GM20431 (cell line): ENCODE measurements at regions not wholly inside any gene's neighbourhood (a gene's known extent, or its start where the extent isn't known, plus 50 kb on each side); places are given as distances from the start of the nearest gene placed in this dataset.

Source experiments
- in situ Hi-C: fragments of 300-500 bp; cut with MseI, MboI; formaldehyde crosslinking; loops from one replicate; pipeline ENCODE4 v1.15.0; 2020; ENCODE audit warnings: low sequenced_read_pairs; ENCODE audit not compliant: unreplicated experiment

- in situ Hi-C loops = no loop called here
Observed at GRCh38 chr9:106669835-106670234, 193.1 kb upstream of the ZNF462 start.

DNA sequence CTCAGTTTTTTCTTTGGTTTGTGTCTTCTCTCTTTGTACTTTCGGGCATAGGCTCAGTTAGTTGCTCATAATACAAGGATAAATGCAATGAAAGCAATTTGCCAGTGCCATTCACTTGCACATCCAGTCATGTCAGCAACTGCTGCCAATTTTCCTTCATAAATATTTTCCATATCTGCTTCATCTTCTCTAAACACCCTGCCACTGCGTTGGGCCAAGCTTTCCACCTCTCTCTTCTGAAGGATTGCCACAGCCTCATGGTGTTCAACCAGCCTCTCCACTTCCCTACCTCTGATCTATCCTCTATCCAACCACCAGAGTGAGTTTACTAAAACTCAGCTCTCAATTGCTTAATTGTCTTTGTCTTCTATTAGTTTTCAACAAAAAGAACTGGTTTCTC, 192.5 kb upstream of the ZNF462 start:
- in situ Hi-C loops = no loop called here

DNA sequence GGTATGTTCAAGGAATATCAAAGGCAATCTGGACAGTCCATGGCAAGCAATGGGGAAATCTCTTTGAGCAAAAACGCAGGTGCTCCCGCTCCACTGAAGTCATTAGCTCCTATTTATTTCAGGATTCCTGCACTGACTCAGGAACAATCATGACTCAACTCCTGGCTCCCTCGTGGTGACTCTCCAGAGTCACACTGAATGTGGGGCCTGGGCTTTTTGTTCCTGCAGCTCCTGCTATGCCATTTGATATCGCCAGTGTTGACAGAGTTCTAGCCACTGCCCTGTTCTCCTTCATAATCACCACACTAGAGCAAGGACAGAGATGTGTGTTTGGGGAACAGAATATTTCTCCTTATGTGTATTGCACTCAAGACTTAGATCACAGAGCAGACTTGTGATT, 187.2 kb upstream of the ZNF462 start:
- in situ Hi-C loops = no loop called here

DNA sequence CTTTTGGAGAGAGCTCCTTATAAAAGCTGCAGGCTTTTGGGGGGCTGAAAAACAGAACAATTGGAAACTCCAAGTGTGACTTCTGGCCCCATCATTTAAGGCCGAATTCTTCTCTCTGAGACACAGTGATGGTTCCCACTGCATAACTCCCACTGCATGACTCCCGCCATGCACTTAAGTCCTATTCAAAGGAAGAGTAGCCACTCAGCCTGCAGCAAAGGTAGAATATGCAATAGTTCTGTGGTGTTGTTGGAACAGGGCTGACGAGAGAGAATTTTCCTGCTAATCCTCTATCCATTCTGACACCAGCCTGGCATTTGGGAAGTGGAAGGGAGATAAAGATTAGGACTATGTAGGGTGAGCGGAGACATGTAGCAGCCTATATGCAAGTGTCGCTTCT, 185.6 kb upstream of the ZNF462 start:
- in situ Hi-C loops = no loop called here

- in situ Hi-C loops = no loop called here
Observed at GRCh38 chr9:106677830-106678229, 185.1 kb upstream of the ZNF462 start.

GRCh38 chr9:106678273-106678672, 184.7 kb upstream of the ZNF462 start:
- in situ Hi-C loops = no loop called here

- in situ Hi-C loops = no loop called here
Observed at GRCh38 chr9:106682420-106682819, 180.5 kb upstream of the ZNF462 start.

DNA sequence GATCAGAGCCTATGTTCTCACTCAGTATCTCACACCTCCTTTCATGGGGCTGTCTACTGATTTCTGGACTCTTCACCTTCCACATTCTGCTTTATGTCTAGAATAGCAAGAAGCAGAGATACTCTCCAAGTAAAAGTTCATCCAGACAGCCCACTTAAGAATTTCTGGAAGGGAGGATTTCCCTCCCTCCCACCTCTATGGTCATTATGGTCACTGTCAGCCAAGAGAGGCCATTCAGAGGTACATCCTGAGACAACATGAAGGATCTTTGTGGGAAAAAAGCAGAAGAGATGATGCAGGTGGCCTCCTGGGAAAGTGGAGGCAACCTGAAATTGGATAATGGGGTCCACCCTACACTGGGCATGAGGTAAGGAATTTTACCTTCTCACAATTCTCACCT, 179.5 kb upstream of the ZNF462 start:
- in situ Hi-C loops = no loop called here

GRCh38 chr9:106684940-106685695, 177.8 kb upstream of the ZNF462 start:
- in situ Hi-C loops = no loop called here

DNA sequence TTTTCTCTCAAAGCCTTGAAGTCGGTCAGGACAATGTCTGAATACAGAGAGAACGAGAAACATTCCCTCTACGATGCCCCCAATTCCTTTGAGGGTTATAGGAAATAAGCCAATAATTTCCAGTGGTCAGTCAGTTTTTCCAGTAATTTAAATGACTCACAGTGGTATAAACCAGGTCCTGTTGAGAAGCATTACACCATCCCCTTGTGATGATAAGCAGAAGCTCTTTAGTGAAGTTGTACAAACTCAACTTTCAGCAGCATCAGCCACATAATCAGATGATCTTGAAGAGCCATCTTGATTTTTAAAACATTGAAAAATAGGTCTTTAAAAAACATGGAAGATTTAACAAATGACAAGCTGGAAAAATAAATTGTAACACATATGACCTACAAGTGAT, 173.9 kb upstream of the ZNF462 start:
- in situ Hi-C loops = no loop called here

DNA sequence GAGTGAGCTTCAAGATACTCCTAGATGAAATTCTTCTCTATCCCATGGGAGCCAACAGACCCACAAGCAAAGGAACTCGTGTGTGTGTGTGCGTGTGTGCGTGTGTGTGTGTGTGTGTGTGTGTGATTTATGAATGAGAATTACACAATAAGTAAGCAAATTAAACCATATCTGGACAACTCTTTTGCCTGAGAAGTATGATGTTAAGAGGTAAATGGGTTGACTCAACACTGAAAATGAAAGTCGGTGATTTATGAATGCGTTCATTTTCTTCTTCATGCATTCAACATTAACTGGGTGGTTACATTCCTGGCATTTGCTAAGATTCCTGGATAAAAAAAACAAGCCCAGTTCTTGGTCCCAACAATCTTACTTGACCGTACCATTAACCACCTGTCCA, 171.3 kb upstream of the ZNF462 start:
- in situ Hi-C loops = no loop called here

- in situ Hi-C loops = no loop called here
Observed at GRCh38 chr9:106693558-106693957, 169.4 kb upstream of the ZNF462 start.

- in situ Hi-C loops = no loop called here
Observed at GRCh38 chr9:106696804-106697203, 166.2 kb upstream of the ZNF462 start.

DNA sequence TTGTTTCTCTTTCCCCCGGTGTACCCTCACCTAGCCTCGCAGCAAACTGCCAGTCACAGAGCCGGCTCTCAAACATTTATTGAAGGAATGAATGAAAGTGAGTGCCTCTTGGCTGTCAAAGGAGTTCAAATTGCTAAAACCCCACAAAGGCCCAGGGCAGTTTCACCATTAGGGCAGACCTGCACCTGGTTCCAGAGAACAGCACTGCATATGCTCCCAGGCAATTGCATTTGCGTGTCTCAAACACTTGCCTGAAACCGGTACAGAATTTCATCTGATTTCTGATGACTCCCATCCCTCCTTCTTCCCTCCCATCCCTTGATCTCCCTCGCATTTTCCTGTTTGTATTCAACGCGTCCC, 165.6 kb upstream of the ZNF462 start:
- in situ Hi-C loops = no loop called here

DNA sequence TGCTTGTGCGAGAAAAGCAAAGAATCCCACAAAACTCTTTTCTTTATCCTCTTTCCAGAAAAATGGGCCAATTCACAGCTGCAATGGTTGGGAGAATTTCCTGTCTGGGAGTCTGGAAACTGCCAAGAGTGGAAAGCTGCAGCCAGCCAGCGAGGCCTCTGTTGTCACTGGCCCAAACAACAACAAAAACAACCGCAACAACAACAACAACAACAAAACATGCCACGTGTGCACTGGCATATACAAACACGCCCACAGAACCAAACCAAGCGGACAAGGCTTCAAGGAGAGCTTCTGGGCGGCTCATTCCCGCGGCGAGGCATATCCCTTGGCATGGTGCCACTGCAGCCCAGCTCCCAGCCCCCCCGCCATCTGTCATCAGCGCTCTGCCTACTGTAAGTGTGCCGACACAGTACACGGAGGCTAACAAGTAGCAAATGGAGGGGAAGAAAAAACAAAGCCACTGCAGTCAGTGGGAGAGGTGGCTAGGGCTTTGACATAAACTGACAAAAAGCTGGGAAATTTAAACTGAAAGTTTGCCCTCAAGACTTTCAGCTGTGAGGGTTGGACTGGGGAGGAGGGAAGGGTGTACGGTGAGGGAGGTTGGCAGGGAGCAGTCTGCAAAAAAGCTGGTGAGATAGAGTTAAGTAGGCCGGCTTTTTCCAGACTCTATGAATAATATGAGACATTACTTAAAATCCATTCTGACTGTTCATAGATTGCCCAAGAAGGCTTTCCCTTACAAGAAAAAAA, 165.0 kb upstream of the ZNF462 start:
- in situ Hi-C loops = no loop called here

DNA sequence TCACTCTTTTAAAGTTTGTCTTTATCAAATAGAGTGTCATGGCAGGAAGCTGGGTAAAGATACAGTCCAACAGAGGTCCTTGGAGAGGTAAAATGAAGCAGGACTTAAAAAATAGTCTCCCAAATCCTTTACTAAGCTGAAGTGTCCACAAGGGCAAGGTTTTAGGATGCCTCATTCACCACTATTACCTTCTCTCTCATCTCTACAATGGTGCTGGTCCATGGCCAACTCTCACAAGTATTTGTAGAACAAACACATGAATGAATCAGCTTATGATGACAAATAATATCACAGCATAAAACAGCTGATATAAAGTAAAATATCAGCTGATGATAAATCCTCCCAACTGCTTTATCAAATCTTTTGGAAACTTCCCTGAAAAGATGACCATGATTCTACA, 162.3 kb upstream of the ZNF462 start:
- in situ Hi-C loops = no loop called here

GRCh38 chr9:106701611-106702010, 161.4 kb upstream of the ZNF462 start:
- in situ Hi-C loops = no loop called here

GRCh38 chr9:106704056-106704615, 158.8 kb upstream of the ZNF462 start:
- in situ Hi-C loops = no loop called here

- in situ Hi-C loops = no loop called here
Observed at GRCh38 chr9:106707291-106707690, 155.7 kb upstream of the ZNF462 start.

DNA sequence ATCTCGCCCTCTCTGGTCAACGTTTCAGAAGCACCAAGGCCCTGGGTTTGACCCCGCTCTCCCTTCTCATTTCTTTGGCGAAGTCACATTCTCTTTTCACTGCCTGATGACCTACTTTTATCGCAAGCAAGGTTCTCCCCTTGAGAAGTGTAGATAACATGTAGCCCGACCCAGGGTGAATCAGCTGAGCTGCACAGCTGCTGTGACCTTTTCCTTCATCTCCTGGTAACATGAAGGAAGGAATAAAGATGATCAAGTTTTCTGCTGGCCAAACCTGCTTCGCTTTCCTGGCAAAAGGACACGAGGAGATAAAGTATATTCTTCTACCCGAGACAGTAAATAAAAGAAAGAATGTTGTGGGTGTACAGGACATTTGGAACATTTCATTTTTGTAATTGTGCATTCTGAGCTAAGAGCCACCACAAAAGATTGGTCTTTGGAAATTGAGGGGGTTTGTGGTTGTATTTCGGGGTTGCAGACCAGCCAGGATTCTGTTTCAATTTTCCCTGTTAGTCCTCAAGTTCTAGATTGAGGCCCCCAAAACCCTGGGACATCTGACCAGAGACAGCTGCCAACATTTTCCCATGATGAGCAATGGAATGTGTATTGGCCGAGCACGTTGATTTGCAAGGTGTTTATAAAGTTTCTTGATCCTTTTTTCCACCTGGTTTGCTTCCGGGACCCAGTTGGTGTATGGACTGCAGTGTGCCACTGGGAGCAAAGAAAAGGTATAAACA, 155.1 kb upstream of the ZNF462 start:
- in situ Hi-C loops = no loop called here
